HG02571 (cell line): ENCODE measurements at regions not wholly inside any gene's neighbourhood (a gene's known extent, or its start where the extent isn't known, plus 50 kb on each side); places are given as distances from the start of the nearest gene placed in this dataset.

Experiments
- ATAC-seq: cut with Tn5 transposase; IDR thresholded peaks from one replicate; pipeline ENCODE4 v1.9.1; 2021; ENCODE audit warnings: mild to moderate bottlenecking, moderate library complexity; ENCODE audit not compliant: unreplicated experiment

DNA sequence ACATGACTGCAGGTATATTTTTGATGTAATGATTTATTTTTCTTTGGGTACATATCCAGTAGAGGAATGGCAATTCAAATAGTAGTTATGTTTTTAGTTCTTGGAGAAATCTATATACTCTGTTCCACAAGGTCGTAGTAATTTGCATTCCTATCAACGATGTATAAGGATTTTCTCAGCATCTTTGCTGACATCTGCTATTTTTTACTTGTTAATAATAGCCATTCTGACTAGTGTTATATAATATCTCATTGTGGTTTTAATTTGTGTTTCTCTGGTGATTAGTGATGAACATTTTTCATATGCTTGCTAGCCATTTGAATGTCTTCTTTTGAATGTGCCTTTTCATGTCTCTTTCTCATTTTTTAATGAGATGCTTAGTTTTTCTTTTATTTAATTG, 292.1 kb upstream of the RGS18 start:
- no peak for ATAC-seq

- ATAC-seq: no peak
Observed at GRCh38 chr1:191869790-191870312, 288.4 kb upstream of the RGS18 start.

- ATAC-seq: no peak
Observed at GRCh38 chr1:191870490-191870889, 287.8 kb upstream of the RGS18 start.

DNA sequence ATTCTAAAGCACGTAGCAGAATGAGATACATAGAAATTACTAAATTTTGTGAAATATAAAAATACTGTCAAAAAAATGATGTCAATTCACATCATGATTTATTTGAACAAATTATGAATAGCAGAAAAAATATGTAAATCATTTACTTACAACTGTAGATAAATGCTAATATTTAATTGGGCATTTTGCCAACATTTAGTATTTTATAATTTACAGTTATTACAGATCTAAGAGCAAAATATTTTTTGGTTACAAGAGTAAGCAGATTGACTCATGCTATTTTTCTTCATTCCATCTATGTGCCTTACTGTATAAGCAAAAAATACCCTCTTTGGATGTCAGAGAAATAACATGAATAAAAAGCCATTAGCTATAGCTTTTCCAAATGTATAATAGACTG, 282.3 kb upstream of the RGS18 start:
- no peak for ATAC-seq

DNA sequence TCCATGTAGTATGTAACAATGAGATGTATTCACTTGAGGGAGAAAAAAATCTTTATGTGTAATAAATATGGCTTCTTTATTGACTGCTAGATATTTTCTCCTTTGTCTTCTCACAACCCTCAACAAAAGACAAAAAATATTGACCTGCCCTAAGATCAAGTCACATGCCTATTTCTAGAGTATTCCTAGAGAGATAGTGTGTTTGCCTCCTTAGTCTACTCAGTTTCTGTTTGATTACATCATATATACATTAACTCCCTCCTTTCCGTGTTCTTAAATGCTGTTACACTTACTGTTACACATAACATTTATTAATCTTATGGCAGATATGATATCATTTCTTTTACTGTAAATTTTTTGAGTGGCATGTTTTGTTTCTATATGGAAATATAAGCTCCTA, 281.6 kb upstream of the RGS18 start:
- ATAC-seq: no peak

DNA sequence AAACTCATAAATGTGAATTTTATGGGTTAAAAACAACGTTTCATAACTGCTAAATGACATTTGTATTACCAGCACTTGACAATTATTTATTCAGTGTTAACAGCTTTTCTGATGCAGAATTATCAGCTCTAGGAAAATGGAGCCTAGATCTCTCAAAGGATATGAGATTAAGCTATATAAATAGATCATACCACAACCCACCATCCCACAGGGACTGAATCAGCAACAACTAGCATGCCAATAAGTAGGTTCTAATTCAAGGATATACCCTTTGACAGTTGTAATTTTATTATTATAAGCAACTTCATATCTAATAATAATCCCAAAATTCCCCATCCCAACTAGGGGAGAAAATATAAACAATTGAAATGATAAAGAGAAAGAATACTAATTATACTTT, 275.4 kb upstream of the RGS18 start:
- no peak for ATAC-seq

GRCh38 chr1:191886977-191887376, 271.3 kb upstream of the RGS18 start:
- no peak for ATAC-seq

DNA sequence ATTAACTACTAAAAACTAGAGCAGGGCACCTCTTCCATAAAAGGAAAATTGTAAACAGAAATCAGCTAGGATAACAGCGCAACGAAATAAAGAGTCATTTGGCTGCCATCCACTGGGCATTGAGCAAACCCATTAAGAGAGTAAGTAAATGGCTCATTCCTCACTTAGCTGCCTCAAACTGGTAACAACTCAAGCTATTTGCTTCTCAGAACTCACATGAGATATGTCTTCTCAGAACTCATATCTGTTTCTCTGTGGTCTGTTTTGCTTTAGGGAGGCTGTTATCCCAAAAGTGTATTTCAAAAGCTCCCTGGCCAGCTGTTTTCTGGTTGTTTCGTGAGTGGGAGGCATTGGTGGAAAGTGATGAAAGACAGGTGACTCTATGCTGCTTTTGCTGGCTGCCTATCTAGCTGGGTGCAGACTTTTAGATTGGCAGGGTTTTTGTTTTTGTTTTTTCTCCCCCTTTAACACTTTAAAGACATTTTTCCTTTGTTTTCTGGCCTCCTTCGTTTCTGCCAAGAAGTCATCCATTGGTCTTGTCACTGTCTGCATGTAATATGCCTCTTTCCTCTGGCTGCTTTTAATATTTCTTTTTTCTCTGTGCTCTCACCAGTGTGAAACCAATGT, 269.2 kb upstream of the RGS18 start:
- no peak for ATAC-seq

GRCh38 chr1:191889623-191890003, 268.6 kb upstream of the RGS18 start:
- no peak for ATAC-seq

DNA sequence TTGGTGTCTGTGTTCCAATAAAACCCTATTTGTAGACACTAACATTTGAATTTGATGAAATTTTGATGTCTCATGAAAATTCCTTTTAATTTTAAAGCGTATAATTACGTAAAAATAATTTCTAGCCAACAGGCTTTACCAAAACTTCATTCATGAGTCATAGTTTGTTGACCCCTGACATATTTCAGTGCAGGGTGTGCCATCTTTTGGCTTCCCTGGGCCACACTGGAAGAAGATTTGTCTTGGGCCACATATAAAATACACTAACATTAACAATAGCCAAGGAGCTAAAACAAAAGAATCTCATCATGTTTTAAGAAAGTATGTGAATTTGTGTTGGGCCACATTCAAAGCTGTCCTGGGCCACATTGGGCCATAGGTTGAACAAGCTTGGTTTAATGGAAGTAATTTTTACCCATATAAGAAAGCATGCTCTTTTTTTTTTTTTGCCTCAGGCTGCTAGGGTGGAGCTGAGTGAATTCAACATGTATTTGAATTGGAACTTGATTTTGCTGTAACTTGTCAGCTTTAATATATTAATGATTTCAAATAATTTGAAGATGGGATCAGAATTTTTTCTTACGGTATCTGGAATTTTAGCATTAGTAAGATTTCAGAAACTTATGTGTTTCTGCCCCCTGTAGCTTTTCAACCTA, 267.7 kb upstream of the RGS18 start:
- ATAC-seq: no peak

- ATAC-seq: no peak
Observed at GRCh38 chr1:191892716-191893115, 265.5 kb upstream of the RGS18 start.

GRCh38 chr1:191895049-191895448, 263.2 kb upstream of the RGS18 start:
- no peak for ATAC-seq

GRCh38 chr1:191895462-191896058, 262.7 kb upstream of the RGS18 start:
- no peak for ATAC-seq

- no peak for ATAC-seq
Observed at GRCh38 chr1:191897134-191897533, 261.1 kb upstream of the RGS18 start.

DNA sequence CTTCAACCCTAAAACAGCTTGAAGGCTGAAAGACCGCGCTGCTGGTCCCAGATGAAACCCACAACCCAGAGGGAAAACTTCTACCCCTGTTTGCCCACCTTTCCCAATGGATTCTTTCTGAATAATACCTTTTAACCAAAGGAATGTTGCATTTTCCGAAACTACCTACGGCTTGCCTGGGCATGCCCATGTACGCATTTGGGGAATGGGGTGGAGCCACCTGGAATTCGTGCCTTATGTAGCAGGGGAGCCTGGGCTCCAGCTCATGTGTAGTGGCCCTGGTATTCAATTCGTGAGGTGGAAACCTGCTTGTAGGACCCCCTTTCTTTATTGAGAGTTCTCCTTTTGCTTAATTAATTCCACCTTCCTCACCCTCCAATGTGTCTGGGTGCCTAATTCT, 256.6 kb upstream of the RGS18 start:
- ATAC-seq: no peak

- ATAC-seq: no peak
Observed at GRCh38 chr1:191904991-191905390, 253.3 kb upstream of the RGS18 start.

GRCh38 chr1:191905781-191906180, 252.5 kb upstream of the RGS18 start:
- no peak for ATAC-seq

DNA sequence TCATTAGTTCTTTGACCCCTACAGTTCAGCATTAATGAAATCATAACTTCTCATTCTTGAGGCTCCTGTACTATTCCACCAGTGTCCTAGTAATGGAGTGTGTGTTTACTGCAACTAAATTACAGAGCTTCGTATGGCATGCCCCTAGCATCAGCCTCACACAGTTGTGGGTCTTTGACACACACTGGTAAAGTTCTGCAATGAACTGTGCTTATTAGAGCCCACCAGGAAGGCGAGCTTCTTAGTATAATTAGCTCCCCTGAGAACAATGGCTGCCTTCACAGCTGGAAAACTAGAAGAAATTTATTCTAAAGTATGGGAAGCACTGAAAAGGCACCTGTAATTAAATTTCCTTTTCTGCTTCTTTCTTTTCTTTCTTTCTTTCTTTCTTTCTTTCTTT, 251.1 kb upstream of the RGS18 start:
- no peak for ATAC-seq

DNA sequence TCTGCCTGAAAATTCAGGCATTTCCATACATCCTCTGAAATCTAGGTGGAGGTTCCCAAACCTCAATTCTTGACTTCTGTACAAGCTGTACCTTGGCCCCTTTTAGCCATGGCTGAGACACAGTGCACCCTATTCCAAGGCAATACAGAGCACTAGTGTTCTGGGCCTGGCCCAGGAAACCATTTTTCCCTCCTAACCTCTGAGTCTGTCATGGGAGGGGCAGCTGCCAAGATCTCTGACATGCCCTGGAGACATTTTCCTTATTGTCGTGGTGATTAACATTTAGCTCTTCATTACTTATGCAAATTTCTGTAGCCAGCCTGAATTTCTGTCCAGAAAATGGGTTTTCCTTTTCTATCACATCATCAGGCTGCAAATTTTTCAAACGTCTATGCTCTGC, 248.0 kb upstream of the RGS18 start:
- ATAC-seq: no peak

DNA sequence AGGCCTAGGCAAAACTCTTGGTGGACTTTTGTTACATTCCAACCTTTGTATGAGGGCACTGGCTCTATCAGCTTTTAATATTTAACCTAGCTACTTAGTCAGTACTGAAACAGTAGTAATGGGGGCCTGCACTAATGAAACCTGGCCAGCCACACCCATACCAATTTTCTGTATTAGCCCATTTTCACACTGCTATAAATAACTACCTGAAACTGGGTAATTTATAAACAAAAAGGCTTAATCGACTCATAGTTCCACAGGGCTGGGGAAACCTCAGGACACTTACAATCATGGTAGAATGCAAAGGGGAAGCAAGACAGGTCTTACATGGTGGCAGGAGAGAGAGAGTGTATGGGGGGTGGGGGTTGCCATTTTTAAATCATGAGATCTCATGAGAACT, 245.7 kb upstream of the RGS18 start:
- ATAC-seq: no peak

GRCh38 chr1:191913260-191913977, 244.8 kb upstream of the RGS18 start:
- no peak for ATAC-seq

GRCh38 chr1:191929383-191929782, 228.9 kb upstream of the RGS18 start:
- no peak for ATAC-seq
